GM19395 (cell line): ENCODE measurements at regions not wholly inside any gene's neighbourhood (a gene's known extent, or its start where the extent isn't known, plus 50 kb on each side); places are given as distances from the start of the nearest gene placed in this dataset.

Experiments used
- ATAC-seq: cut with Tn5 transposase; IDR thresholded peaks from one replicate; pipeline ENCODE4 v1.9.1; 2021; ENCODE audit warnings: mild to moderate bottlenecking, moderate library complexity; ENCODE audit not compliant: unreplicated experiment

- ATAC-seq = no peak
Observed at GRCh38 chr4:19803406-19803805, 448.3 kb upstream of the SLIT2 start.

- ATAC-seq = no peak
Observed at GRCh38 chr4:19793831-19794230, 457.9 kb upstream of the SLIT2 start.

GRCh38 chr4:19791422-19792123, 460.1 kb upstream of the SLIT2 start:
- ATAC-seq = no peak

GRCh38 chr4:19786616-19787015, 465.1 kb upstream of the SLIT2 start:
- ATAC-seq = no peak

- no peak for ATAC-seq
Observed at GRCh38 chr4:19783667-19784223, 468.0 kb upstream of the SLIT2 start.

- no peak for ATAC-seq
Observed at GRCh38 chr4:19780871-19781270, 470.8 kb upstream of the SLIT2 start.

- ATAC-seq = no peak
Observed at GRCh38 chr4:19776929-19777328, 474.8 kb upstream of the SLIT2 start.

GRCh38 chr4:19776021-19776459, 475.7 kb upstream of the SLIT2 start:
- no peak for ATAC-seq

- ATAC-seq = no peak
Observed at GRCh38 chr4:19774690-19775256, 476.9 kb upstream of the SLIT2 start.

GRCh38 chr4:19772581-19772980, 479.1 kb upstream of the SLIT2 start:
- no peak for ATAC-seq

GRCh38 chr4:19756661-19757060, 495.0 kb upstream of the SLIT2 start:
- ATAC-seq = no peak

GRCh38 chr4:19752599-19752998, 499.1 kb upstream of the SLIT2 start:
- no peak for ATAC-seq

- ATAC-seq = no peak
Observed at GRCh38 chr4:19748519-19749479, 502.9 kb upstream of the SLIT2 start.

- ATAC-seq = no peak
Observed at GRCh38 chr4:19746377-19746776, 505.3 kb upstream of the SLIT2 start.

- ATAC-seq = no peak
Observed at GRCh38 chr4:19743115-19743638, 508.5 kb upstream of the SLIT2 start.

GRCh38 chr4:19739101-19739651, 512.5 kb upstream of the SLIT2 start:
- no peak for ATAC-seq

- no peak for ATAC-seq
Observed at GRCh38 chr4:19736968-19737756, 514.5 kb upstream of the SLIT2 start.

- no peak for ATAC-seq
Observed at GRCh38 chr4:19735012-19735411, 516.7 kb upstream of the SLIT2 start.

GRCh38 chr4:19729886-19730651, 521.6 kb upstream of the SLIT2 start:
- ATAC-seq = no peak
